Adrenal gland (tissue), 5 donors: ENCODE measurements at regions not wholly inside any gene's neighbourhood (a gene's known extent, or its start where the extent isn't known, plus 50 kb on each side); places are given as distances from the start of the nearest gene placed in this dataset.

Experiments used
- POLR2A ChIP-seq, 2 donors: fragments of 450-650 bp; IDR thresholded peaks; one replicate each; pipeline ENCODE4 v1.6.1; 2017; ENCODE audit warnings: antibody characterized with exemption in 2 of 2, mild to moderate bottlenecking in 2 of 2, moderate library complexity in 1 of 2
- TF ChIP-seq, protein P1 (sequence below), 6 experiments: fragments of 450-650 bp in 4 of 6; fragments of 200-600 bp in 2 of 6; sonication (generic) in 1 of 6; IDR thresholded peaks; 1 replicate in 5 of 6; 2 replicates in 1 of 6; pipeline versions ENCODE4 v1.5.1 to v1.8.0; 2016 to 2021; ENCODE audit warnings: antibody characterized with exemption in 6 of 6, mild to moderate bottlenecking in 2 of 6, moderate library complexity in 1 of 6
- donor health status: DM: no; HTN: no; CAD: no.

DNA sequence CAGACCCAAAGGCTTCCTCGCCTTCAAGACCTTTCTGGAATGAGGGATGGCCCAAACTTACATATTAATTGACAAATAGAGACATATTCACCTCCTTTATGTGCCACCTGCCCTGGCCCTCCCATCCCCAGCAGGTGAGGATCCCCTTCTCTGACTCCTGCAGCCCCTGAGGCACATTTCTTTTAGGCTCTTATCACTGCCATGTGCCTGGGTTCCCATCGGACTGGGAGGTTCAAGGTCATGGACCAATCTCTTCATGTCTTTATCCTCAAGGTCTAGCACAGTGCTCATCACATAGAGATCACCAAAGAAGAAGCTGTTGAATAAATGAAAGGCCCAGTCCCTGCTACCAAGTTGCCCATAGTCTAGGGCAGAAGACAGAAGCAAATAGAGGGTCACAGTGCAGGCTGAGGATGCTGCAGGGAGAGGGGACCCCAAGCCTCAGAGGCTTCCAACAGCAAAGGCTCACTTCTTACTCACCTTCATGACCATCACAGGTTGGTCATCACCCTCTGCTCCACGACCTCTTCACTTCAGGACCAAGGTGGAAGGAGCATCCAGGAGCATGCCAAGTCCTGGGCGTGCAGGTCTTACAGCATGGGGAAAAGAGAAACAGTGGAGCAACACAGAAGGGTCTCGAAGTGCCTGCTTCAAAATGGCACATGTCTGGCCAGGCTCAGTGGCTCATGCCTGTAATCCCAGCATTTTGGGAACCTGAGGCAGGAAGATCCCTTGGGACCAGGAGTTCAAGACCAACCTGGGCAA is 193.9 kb downstream of the SMAD2 start:
- TF ChIP-seq, protein P1, sequence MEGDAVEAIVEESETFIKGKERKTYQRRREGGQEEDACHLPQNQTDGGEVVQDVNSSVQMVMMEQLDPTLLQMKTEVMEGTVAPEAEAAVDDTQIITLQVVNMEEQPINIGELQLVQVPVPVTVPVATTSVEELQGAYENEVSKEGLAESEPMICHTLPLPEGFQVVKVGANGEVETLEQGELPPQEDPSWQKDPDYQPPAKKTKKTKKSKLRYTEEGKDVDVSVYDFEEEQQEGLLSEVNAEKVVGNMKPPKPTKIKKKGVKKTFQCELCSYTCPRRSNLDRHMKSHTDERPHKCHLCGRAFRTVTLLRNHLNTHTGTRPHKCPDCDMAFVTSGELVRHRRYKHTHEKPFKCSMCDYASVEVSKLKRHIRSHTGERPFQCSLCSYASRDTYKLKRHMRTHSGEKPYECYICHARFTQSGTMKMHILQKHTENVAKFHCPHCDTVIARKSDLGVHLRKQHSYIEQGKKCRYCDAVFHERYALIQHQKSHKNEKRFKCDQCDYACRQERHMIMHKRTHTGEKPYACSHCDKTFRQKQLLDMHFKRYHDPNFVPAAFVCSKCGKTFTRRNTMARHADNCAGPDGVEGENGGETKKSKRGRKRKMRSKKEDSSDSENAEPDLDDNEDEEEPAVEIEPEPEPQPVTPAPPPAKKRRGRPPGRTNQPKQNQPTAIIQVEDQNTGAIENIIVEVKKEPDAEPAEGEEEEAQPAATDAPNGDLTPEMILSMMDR (IDR thresholded peaks at IDR 0.05) = no peak
- no peak for TF ChIP-seq POLR2A (IDR thresholded peaks at IDR 0.05)
